Prostate gland (tissue), 2 donors: ENCODE measurements at regions not wholly inside any gene's neighbourhood (a gene's known extent, or its start where the extent isn't known, plus 50 kb on each side); places are given as distances from the start of the nearest gene placed in this dataset.

Experiments
- DNase-seq: peaks from one replicate; pipeline ENCODE4 v3.0.0-alpha.2; 2019; ENCODE audit warnings: low spot score
- H3K27ac ChIP-seq, 2 donors: fragments of 200-600 bp; sonication (generic); 2 replicates each; pipeline ENCODE4 v1.5.1; 2017 to 2019
- H3K27me3 ChIP-seq: fragments of 200-600 bp; sonication (generic); replicated peaks from 2 replicates; pipeline ENCODE4 v1.5.1; 2019; ENCODE audit not compliant: insufficient read depth
- H3K36me3 ChIP-seq, 2 donors: fragments of 200-600 bp; sonication (generic); 1 replicate in 1 of 2; 2 replicates in 1 of 2; pipeline versions ENCODE4 v1.5.1 to v1.8.1; 2017 to 2019
- H3K4me1 ChIP-seq: fragments of 200-600 bp; sonication (generic); replicated peaks from 2 replicates; pipeline ENCODE4 v1.5.1; 2019
- H3K4me3 ChIP-seq, 2 donors: fragments of 200-600 bp; sonication (generic); 2 replicates each; pipeline ENCODE4 v1.5.1; 2017 to 2019
- H3K9me3 ChIP-seq: fragments of 200-600 bp; sonication (generic); 2 replicates; pipeline ENCODE4 v1.5.1; 2017
- POLR2A ChIP-seq: fragments of 450-650 bp; IDR thresholded peaks from one replicate; pipeline ENCODE4 v1.6.1; 2016; ENCODE audit warnings: antibody characterized with exemption, mild to moderate bottlenecking
- POLR2AphosphoS5 ChIP-seq: sonication (generic); formaldehyde crosslinking; IDR thresholded peaks from one replicate; pipeline ENCODE4 v1.6.1; 2017; ENCODE audit warnings: antibody characterized with exemption
- WGBS: methylation state at CpG from one replicate; pipeline ENCODE4 v1.1.5; 2018; 5-methylcytosine and 5-hydroxymethylcytosine counted together
- intact Hi-C: fragments of 100-400 bp; cut with DNase I; formaldehyde crosslinking; loops from one replicate; pipeline ENCODE4 v1.14.2; 2022
- TF ChIP-seq, protein P1 (sequence below), 4 experiments: fragments of 200-600 bp in 2 of 4; fragments of 450-650 bp in 2 of 4; sonication (generic) in 2 of 4; IDR thresholded peaks; 1 replicate in 3 of 4; 2 replicates in 1 of 4; pipeline ENCODE4 v1.5.1; 2016 to 2019; ENCODE audit warnings: antibody characterized with exemption in 4 of 4, mild to moderate bottlenecking in 2 of 4, moderate library complexity in 2 of 4

- H3K27ac ChIP-seq, result no peak overlapping the region
- no peaks in the 10 kb centered on the region for H3K36me3 ChIP-seq
- intact Hi-C loops, result no loop called here
- no peak overlapping the region for H3K4me3 ChIP-seq
- no peaks in the 10 kb centered on the region for H3K9me3 ChIP-seq
- H3K4me1 ChIP-seq, result no peaks in the 10 kb centered on the region
- DNase-seq, result no peak
- 17% methylated on average over 8 of the region's 8 CpGs for WGBS
- TF ChIP-seq, protein P1, sequence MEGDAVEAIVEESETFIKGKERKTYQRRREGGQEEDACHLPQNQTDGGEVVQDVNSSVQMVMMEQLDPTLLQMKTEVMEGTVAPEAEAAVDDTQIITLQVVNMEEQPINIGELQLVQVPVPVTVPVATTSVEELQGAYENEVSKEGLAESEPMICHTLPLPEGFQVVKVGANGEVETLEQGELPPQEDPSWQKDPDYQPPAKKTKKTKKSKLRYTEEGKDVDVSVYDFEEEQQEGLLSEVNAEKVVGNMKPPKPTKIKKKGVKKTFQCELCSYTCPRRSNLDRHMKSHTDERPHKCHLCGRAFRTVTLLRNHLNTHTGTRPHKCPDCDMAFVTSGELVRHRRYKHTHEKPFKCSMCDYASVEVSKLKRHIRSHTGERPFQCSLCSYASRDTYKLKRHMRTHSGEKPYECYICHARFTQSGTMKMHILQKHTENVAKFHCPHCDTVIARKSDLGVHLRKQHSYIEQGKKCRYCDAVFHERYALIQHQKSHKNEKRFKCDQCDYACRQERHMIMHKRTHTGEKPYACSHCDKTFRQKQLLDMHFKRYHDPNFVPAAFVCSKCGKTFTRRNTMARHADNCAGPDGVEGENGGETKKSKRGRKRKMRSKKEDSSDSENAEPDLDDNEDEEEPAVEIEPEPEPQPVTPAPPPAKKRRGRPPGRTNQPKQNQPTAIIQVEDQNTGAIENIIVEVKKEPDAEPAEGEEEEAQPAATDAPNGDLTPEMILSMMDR (IDR thresholded peaks at IDR 0.05), result no peak
- no peak for TF ChIP-seq POLR2A
- no peak for TF ChIP-seq POLR2AphosphoS5
- no peaks in the 10 kb centered on the region for H3K27me3 ChIP-seq
These were observed 50.7 kb upstream of the FOXB1 start for GRCh38 chr15:59953392-59953883.

DNA sequence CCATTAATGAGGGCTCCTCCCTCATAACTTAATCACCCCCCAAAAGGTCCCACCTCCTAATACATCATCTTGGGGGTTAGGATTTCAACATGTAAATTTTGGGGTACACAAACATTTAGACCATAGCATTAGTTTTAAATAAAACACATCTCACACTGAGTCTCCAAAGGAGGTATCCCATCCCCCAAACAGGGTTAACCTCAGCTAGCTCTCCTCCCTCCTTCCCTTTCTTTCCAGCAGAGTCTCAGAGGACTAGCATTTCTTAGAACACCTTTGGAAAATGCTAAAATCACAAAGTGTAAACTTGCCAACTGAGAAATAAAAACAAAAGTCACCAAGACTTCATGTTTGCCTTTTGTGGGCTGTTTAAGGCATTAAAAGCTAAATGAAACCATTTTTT, 51.2 kb upstream of the FOXB1 start:
- Histone ChIP-seq H3K9me3 (no peaks in the 10 kb centered on the region), H3K4me3 (no peak overlapping the region), H3K27ac (no peak overlapping the region), H3K4me1 (no peaks in the 10 kb centered on the region), H3K36me3 (no peaks in the 10 kb centered on the region), H3K27me3 (no peaks in the 10 kb centered on the region)
- no peak for DNase-seq
- intact Hi-C loops, result no loop called here
- no peak for TF ChIP-seq POLR2AphosphoS5
- no peak for TF ChIP-seq POLR2A
- TF ChIP-seq, protein P1 (IDR thresholded peaks at IDR 0.05), result no peak

DNA sequence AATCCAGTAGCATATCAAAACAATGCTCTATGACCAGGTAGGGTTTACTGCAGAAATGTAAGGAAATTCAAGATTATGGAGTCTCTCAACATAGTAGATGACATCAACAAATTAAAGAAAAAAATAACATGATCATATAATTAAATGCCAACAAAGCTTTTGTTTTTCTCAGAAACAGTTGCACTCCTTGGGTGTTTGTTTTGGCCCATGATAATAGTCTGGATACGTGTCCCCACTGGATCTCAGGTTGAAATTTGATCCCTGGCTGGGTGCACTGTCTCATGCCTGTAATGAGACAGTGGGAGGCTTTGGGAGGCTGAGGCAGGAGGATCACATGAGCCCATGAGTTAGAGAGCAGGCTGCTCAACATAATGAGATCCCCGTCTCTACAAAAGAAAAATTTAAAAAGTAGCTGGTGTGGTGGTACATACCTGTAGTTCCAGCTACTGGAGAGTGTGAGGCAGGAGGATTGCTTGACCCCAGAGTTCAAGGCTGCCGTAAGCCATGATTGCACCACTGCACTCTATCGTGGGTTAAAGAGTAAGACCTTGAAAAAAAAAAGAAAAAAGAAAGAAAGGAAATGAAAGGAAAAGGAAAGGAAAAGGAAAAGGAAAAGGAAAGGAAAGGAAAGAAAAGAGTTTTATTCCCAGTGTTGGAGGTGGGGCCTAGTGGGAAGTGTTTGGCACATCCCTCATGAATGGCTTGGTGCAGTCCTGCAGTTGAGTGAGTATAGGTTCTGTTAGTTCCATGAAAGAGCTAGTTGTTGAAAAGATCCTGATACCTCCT, 53.3 kb upstream of the FOXB1 start:
- no peak for TF ChIP-seq POLR2AphosphoS5
- TF ChIP-seq, protein P1 (IDR thresholded peaks at IDR 0.05), result no peak
- no peak for TF ChIP-seq POLR2A
- H3K4me1 ChIP-seq, result no peaks in the 10 kb centered on the region
- H3K27ac ChIP-seq, result no peak overlapping the region
- intact Hi-C loops, result no loop called here
- WGBS, result 70% methylated on average over 4 of the region's 4 CpGs
- no peak overlapping the region for H3K4me3 ChIP-seq
- peaks cover 3% of the 10 kb centered on the region for H3K27me3 ChIP-seq
- no peaks in the 10 kb centered on the region for H3K9me3 ChIP-seq
- no peak for DNase-seq
- H3K36me3 ChIP-seq, result no peaks in the 10 kb centered on the region

DNA sequence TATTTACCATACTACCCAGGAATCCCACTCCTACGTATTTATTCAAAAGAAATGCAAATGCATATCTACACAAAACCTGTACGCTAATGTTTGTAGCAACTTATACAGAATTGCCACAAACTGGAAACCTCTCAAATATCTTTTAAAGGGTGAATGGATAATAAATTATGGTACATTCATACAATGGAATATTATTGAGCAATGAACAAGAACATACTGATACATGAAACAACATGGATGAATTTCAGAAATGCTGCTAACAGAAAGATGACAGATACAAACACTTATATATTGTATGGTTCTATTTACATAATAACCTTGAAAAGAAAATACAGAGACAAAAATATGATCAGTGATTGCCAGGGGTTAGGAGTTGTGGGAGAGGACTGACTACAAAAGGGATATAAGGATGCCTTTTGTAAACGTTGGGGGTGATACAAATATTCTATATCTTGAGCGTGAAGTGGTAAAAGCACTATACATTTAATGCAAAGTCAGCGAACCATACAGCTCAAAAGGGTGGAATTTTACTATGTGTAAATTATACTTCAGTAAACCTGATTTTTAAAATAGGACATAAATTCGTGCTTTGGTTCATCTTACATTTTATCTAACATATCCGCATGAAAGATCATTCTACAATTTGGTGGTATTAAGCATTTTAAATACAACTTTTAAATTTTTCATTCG, 55.0 kb upstream of the FOXB1 start:
- H3K4me3 ChIP-seq, result no peak overlapping the region
- H3K9me3 ChIP-seq, result no peaks in the 10 kb centered on the region
- TF ChIP-seq, protein P1 (IDR thresholded peaks at IDR 0.05), result no peak
- TF ChIP-seq POLR2AphosphoS5 (no peak), POLR2A (no peak)
- no peak overlapping the region for H3K27ac ChIP-seq
- H3K4me1 ChIP-seq, result no peaks in the 10 kb centered on the region
- DNase-seq, result no peak
- no peaks in the 10 kb centered on the region for H3K36me3 ChIP-seq
- H3K27me3 ChIP-seq, result peaks cover 3% of the 10 kb centered on the region
- intact Hi-C loops, result no loop called here
- WGBS, result 88% methylated on average over 8 of the region's 8 CpGs
